ENCODE measurements at regions not wholly inside any gene's neighbourhood (a gene's known extent, or its start where the extent isn't known, plus 50 kb on each side); places are given as distances from the start of the nearest gene placed in this dataset.

DNA sequence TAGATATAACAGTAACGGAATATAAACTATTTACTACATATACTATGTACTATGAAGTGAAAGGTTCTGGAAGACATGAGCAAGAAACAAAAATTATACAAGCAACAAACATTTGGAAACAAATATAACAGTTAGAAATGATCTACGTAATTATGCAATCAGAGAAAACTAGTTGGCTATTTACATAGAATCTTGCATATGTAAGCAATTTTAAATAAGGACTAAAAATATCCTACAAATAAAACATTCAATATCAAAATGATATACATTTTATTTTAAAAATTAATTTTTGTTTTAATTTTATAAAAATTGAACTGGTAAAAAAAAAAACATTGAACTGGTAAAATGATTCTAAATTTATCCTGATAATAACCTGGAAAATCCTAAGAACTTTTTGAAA, 642.5 kb upstream of the PCDH10 start:
- no peaks in the 10 kb centered on the region for H3K4me1 ChIP-seq (ENCODE audit: insufficient read depth, low read length)
- H4K20me1 ChIP-seq (ENCODE audit: insufficient read depth, low read length): no peaks in the 10 kb centered on the region
- no TSS peak for BruUV-seq (replicated peaks)
- H3K27ac ChIP-seq (ENCODE audit: extremely low read length, insufficient read depth, low read length): no peak overlapping the region
- FAIRE-seq (no peak), ATAC-seq (no peak), DNase-seq (ENCODE audit: low spot score) (no peak)
- TF ChIP-seq DR1 (CRISPR knock-in tag; IDR thresholded peaks at IDR 0.05): no peak
- peak; percentile 50; the same call in 1 of the 2 replicates for TF ChIP-seq MAFF (IDR thresholded peaks at IDR 0.05; ENCODE audit: low read depth, low read length)
- TF ChIP-seq MAFK (conservative IDR thresholded peaks at IDR 0.05 in 1 of 2, IDR thresholded peaks at IDR 0.05 in 1 of 2; ENCODE audit: low read length in 2 of 2): peak; percentile 24 to 83; a peak in 2 of 4 replicates
- H3K9ac ChIP-seq (ENCODE audit: insufficient read depth, low read depth, low read length): no peak overlapping the region
- ChIA-PET POLR2A (no interaction called here), CTCF (ENCODE audit: low intra/inter-chr PET ratio, low total read pairs) (no interaction called here)
- no peaks in the 10 kb centered on the region; a peak in 1 of 5 replicates for H3K27me3 ChIP-seq (ENCODE audit: control insufficient read depth in 1 of 2, insufficient read depth in 2 of 2, low read length in 2 of 2)
- no peaks in the 10 kb centered on the region for H3K36me3 ChIP-seq (replicated peaks in 1 of 2; ENCODE audit: control insufficient read depth in 1 of 2, insufficient read depth in 2 of 2, low read length in 2 of 2)
- H3K4me3 ChIP-seq (replicated peaks in 1 of 3; ENCODE audit: insufficient read depth in 1 of 3, low read depth in 2 of 3, low read length in 3 of 3): no peak overlapping the region
- 9% methylated on average over 2 of the region's 2 CpGs for WGBS (ENCODE audit: low lambda C conversion rate)
- H2AFZ ChIP-seq (ENCODE audit: low read length): no peak overlapping the region
- intact Hi-C loops (cut with micrococcal nuclease; ENCODE audit: unreplicated experiment) (no loop called here), in situ Hi-C loops (cut with HindIII; ENCODE audit: extremely low pct_ligation_motif_present, low pct_unique_long_range_greater_than_20kb) (no loop called here)
- H3K79me2 ChIP-seq (ENCODE audit: insufficient read depth, low read length): no peaks in the 10 kb centered on the region
- no peaks in the 10 kb centered on the region for H3K9me3 ChIP-seq (ENCODE audit: low read length)
- no peak overlapping the region for H3K4me2 ChIP-seq (ENCODE audit: low read depth, low read length)

- in situ Hi-C loops (cut with HindIII; ENCODE audit: extremely low pct_ligation_motif_present, low pct_unique_long_range_greater_than_20kb): no loop called here
- Histone ChIP-seq H3K27ac (ENCODE audit: extremely low read length, insufficient read depth, low read length) (no peak overlapping the region), H2AFZ (ENCODE audit: low read length) (no peak overlapping the region), H3K4me3 (replicated peaks in 1 of 3; ENCODE audit: insufficient read depth in 1 of 3, low read depth in 2 of 3, low read length in 3 of 3) (no peak overlapping the region), H3K9me3 (ENCODE audit: low read length) (no peaks in the 10 kb centered on the region), H3K4me1 (ENCODE audit: insufficient read depth, low read length) (no peaks in the 10 kb centered on the region), H3K79me2 (ENCODE audit: insufficient read depth, low read length) (no peaks in the 10 kb centered on the region), H4K20me1 (ENCODE audit: insufficient read depth, low read length) (no peaks in the 10 kb centered on the region), H3K36me3 (replicated peaks in 1 of 2; ENCODE audit: control insufficient read depth in 1 of 2, insufficient read depth in 2 of 2, low read length in 2 of 2) (no peaks in the 10 kb centered on the region), H3K9ac (ENCODE audit: insufficient read depth, low read depth, low read length) (no peak overlapping the region), H3K27me3 (ENCODE audit: control insufficient read depth in 1 of 2, insufficient read depth in 2 of 2, low read length in 2 of 2) (no peaks in the 10 kb centered on the region), H3K4me2 (ENCODE audit: low read depth, low read length) (no peak overlapping the region)
- no TSS peak for BruUV-seq (replicated peaks)
- WGBS (ENCODE audit: low lambda C conversion rate): 0% methylated on average over 2 of the region's 2 CpGs
- ATAC-seq (no peak), FAIRE-seq (no peak), DNase-seq (ENCODE audit: low spot score) (no peak)
- CTCF ChIA-PET (ENCODE audit: low intra/inter-chr PET ratio, low total read pairs): no interaction called here
- POLR2A ChIA-PET: no interaction called here
- intact Hi-C loops (cut with micrococcal nuclease; ENCODE audit: unreplicated experiment): no loop called here
- no peak for TF ChIP-seq TCF7 (IDR thresholded peaks at IDR 0.05; ENCODE audit: low read depth)
- no peak for TF ChIP-seq ATF1 (CRISPR knock-in tag; IDR thresholded peaks at IDR 0.05)
- TF ChIP-seq, protein P1, sequence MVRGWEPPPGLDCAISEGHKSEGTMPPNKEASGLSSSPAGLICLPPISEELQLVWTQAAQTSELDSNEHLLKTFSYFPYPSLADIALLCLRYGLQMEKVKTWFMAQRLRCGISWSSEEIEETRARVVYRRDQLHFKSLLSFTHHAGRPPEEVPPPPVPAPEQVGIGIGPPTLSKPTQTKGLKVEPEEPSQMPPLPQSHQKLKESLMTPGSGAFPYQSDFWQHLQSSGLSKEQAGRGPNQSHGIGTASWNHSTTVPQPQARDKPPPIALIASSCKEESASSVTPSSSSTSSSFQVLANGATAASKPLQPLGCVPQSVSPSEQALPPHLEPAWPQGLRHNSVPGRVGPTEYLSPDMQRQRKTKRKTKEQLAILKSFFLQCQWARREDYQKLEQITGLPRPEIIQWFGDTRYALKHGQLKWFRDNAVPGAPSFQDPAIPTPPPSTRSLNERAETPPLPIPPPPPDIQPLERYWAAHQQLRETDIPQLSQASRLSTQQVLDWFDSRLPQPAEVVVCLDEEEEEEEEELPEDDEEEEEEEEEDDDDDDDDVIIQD (CRISPR knock-in tag; IDR thresholded peaks at IDR 0.05; ENCODE audit: low read depth): no peak
- no peak for TF ChIP-seq THAP11 (CRISPR knock-in tag; IDR thresholded peaks at IDR 0.05)
- no peak for TF ChIP-seq KLF6 (CRISPR knock-in tag; IDR thresholded peaks at IDR 0.05)
- no peak for TF ChIP-seq ZNF775 (CRISPR knock-in tag; IDR thresholded peaks at IDR 0.05; ENCODE audit: borderline replicate concordance)
- TF ChIP-seq IKZF4 (CRISPR knock-in tag; IDR thresholded peaks at IDR 0.05; ENCODE audit: borderline replicate concordance, low read depth, not compliant biosample characterization): no peak
- TF ChIP-seq XBP1 (CRISPR knock-in tag; IDR thresholded peaks at IDR 0.05): no peak
- TF ChIP-seq RNF2 (conservative IDR thresholded peaks at IDR 0.05; ENCODE audit: low read depth): no peak
- TF ChIP-seq, protein P2, sequence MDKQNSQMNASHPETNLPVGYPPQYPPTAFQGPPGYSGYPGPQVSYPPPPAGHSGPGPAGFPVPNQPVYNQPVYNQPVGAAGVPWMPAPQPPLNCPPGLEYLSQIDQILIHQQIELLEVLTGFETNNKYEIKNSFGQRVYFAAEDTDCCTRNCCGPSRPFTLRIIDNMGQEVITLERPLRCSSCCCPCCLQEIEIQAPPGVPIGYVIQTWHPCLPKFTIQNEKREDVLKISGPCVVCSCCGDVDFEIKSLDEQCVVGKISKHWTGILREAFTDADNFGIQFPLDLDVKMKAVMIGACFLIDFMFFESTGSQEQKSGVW (CRISPR knock-in tag; IDR thresholded peaks at IDR 0.05; ENCODE audit: borderline replicate concordance): no peak
- TF ChIP-seq ZNF749 (CRISPR knock-in tag; IDR thresholded peaks at IDR 0.05; ENCODE audit: borderline replicate concordance): no peak
- no peak for TF ChIP-seq GATAD2A (CRISPR knock-in tag; IDR thresholded peaks at IDR 0.05)
- no peak for TF ChIP-seq DBP (CRISPR knock-in tag; IDR thresholded peaks at IDR 0.05; ENCODE audit: not compliant biosample characterization)
- no peak for TF ChIP-seq ZNF598 (CRISPR knock-in tag; IDR thresholded peaks at IDR 0.05; ENCODE audit: borderline replicate concordance)
These were observed 635.6 kb upstream of the PCDH10 start for GRCh38 chr4:132513491-132513890.

All from HepG2 (cell line).